Right renal cortex interstitium (tissue), 3 donors: ENCODE measurements at regions not wholly inside any gene's neighbourhood (a gene's known extent, or its start where the extent isn't known, plus 50 kb on each side); places are given as distances from the start of the nearest gene placed in this dataset.
"Not testable (repeated sequence)": the region's sequence is repeated elsewhere in the genome, so short reads cannot be mapped to it uniquely, and the experiment has no call there.

Source experiments
- DNase-seq, 3 donors: peaks; one replicate each; pipeline ENCODE4 v3.0.0-alpha.2; 2013; ENCODE audit warnings: low read depth in 3 of 3, low spot score in 2 of 3

- no peak for DNase-seq
These were observed 109.9 kb downstream of the RIN2 start for GRCh38 chr20:19867940-19868371.

- no peak for DNase-seq
These were observed 110.4 kb downstream of the RIN2 start for GRCh38 chr20:19868441-19868840.

GRCh38 chr20:19872001-19872400 lies 113.9 kb downstream of the RIN2 start:
- no peak for DNase-seq

- no peak for DNase-seq
These were observed 116.1 kb downstream of the RIN2 start for GRCh38 chr20:19874040-19874727.

- no peak for DNase-seq
These were observed 117.5 kb downstream of the RIN2 start for GRCh38 chr20:19875376-19876221.

- no peak for DNase-seq
These were observed 118.9 kb downstream of the RIN2 start for GRCh38 chr20:19876828-19877460.

- not testable (repeated sequence) for DNase-seq
These were observed 121.8 kb downstream of the RIN2 start for GRCh38 chr20:19879874-19880255.

GRCh38 chr20:19880256-19881079 lies 122.4 kb downstream of the RIN2 start:
- no peak for DNase-seq

GRCh38 chr20:19881080-19881840 lies 123.2 kb downstream of the RIN2 start:
- no peak for DNase-seq

- DNase-seq = no peak
These were observed 123.9 kb downstream of the RIN2 start for GRCh38 chr20:19881990-19882389.

- no peak for DNase-seq
These were observed 124.4 kb downstream of the RIN2 start for GRCh38 chr20:19882446-19882845.

- no peak for DNase-seq
These were observed 125.4 kb downstream of the RIN2 start for GRCh38 chr20:19883501-19883900.

GRCh38 chr20:19885594-19885938 lies 127.5 kb downstream of the RIN2 start:
- DNase-seq = no peak

- no peak for DNase-seq
These were observed 128.0 kb downstream of the RIN2 start for GRCh38 chr20:19885939-19886660.

- no peak for DNase-seq
These were observed 128.7 kb downstream of the RIN2 start for GRCh38 chr20:19886661-19887288.

GRCh38 chr20:19887556-19888268 lies 129.4 kb upstream of the NAA20 start:
- DNase-seq = no peak

- no peak for DNase-seq
These were observed 128.9 kb upstream of the NAA20 start for GRCh38 chr20:19888269-19888671.
